IMR-90 (cell line): ENCODE measurements at regions not wholly inside any gene's neighbourhood (a gene's known extent, or its start where the extent isn't known, plus 50 kb on each side); places are given as distances from the start of the nearest gene placed in this dataset.

Source experiments
- BHLHE40 ChIP-seq: fragments of 150-350 bp; IDR thresholded peaks from 2 replicates; pipeline ENCODE4 v1.6.1; 2016; ENCODE audit warnings: mild to moderate bottlenecking, low read depth, low read length
- CEBPB ChIP-seq: IDR thresholded peaks from 2 replicates; pipeline ENCODE4 v1.6.1; 2012; ENCODE audit warnings: low read depth, low read length, improper control_type of control experiment
- CHD1 ChIP-seq: IDR thresholded peaks from 2 replicates; pipeline ENCODE4 v1.6.1; 2012; ENCODE audit warnings: low read depth, low read length, improper control_type of control experiment
- CTCF ChIP-seq: conservative IDR thresholded peaks from 2 replicates; pipeline ENCODE4 v1.5.1; 2012; ENCODE audit warnings: mild to moderate bottlenecking, low read depth, low read length, improper control_type of control experiment
- FOS ChIP-seq: fragments of 150-350 bp; IDR thresholded peaks from 2 replicates; pipeline ENCODE4 v1.6.1; 2016; ENCODE audit warnings: low read depth, low read length
- MAFK ChIP-seq: IDR thresholded peaks from 2 replicates; pipeline ENCODE4 v1.6.1; 2012; ENCODE audit warnings: low read depth, low read length, improper control_type of control experiment
- MXI1 ChIP-seq: IDR thresholded peaks from 2 replicates; pipeline ENCODE4 v1.6.1; 2012; ENCODE audit warnings: low read depth, mild to moderate bottlenecking, low read length, moderate library complexity, borderline replicate concordance
- POLR2A ChIP-seq: IDR thresholded peaks from 2 replicates; pipeline ENCODE4 v1.6.1; 2012; ENCODE audit warnings: mild to moderate bottlenecking, low read depth, low read length
- RAD21 ChIP-seq: IDR thresholded peaks from 2 replicates; pipeline ENCODE4 v1.6.1; 2012; ENCODE audit warnings: low read length, improper control_type of control experiment
- RCOR1 ChIP-seq: IDR thresholded peaks from 2 replicates; pipeline ENCODE4 v1.6.1; 2012; ENCODE audit warnings: mild to moderate bottlenecking, low read length, improper control_type of control experiment; ENCODE audit not compliant: insufficient replicate concordance
- RFX5 ChIP-seq: IDR thresholded peaks from 2 replicates; pipeline ENCODE4 v1.8.0; 2012; ENCODE audit warnings: low read depth, mild to moderate bottlenecking, low read length, moderate library complexity
- SMC3 ChIP-seq: fragments of 150-350 bp; IDR thresholded peaks from 2 replicates; pipeline ENCODE4 v1.6.1; 2016; ENCODE audit warnings: low read depth, mild to moderate bottlenecking, antibody characterized with exemption, low read length, moderate library complexity
- USF2 ChIP-seq: fragments of 150-350 bp; IDR thresholded peaks from 2 replicates; pipeline ENCODE4 v1.6.1; 2017; ENCODE audit warnings: mild to moderate bottlenecking, antibody characterized with exemption, low read length, low read depth

- no peak for TF ChIP-seq CTCF
- TF ChIP-seq CEBPB = no peak
- TF ChIP-seq POLR2A = no peak
- TF ChIP-seq MXI1 = no peak
- no peak for TF ChIP-seq FOS
- no peak for TF ChIP-seq RAD21
- no peak for TF ChIP-seq MAFK
- no peak for TF ChIP-seq RCOR1
- no peak for TF ChIP-seq USF2
- TF ChIP-seq SMC3 = no peak
- no peak for TF ChIP-seq CHD1
- no peak for TF ChIP-seq BHLHE40
- TF ChIP-seq RFX5 = no peak
Observed at GRCh38 chr11:114827736-114828135, 149.4 kb downstream of the NXPE2 start.
